ENCODE measurements at regions not wholly inside any gene's neighbourhood (a gene's known extent, or its start where the extent isn't known, plus 50 kb on each side); places are given as distances from the start of the nearest gene placed in this dataset.

GRCh38 chr2:236969767-236970655, 115.7 kb upstream of the COPS8 start:
- Histone ChIP-seq H3K4ac (replicated peaks; ENCODE audit: insufficient read length, low read depth, low read length) (no peak overlapping the region), H3K36me3 (ENCODE audit: control insufficient read depth in 2 of 4, insufficient read depth in 4 of 4, low read length in 3 of 4) (no peaks in the 10 kb centered on the region), H2AFZ (ENCODE audit: low read length) (no peak overlapping the region), H3K14ac (ENCODE audit: insufficient read length) (no peak overlapping the region), H4K8ac (ENCODE audit: extremely low read depth, insufficient read depth, low read length) (0 out of 2 replicates have a peak overlapping the region, but pooled peaks have one; percentile 15), H3K79me1 (ENCODE audit: low read depth, low read length) (no peaks in the 10 kb centered on the region), H3K4me3 (ENCODE audit: extremely low read depth in 1 of 4, insufficient read depth in 2 of 4, low read depth in 3 of 4, low read length in 4 of 4) (no peak overlapping the region), H3K9ac (replicated peaks in 1 of 4; ENCODE audit: extremely low read depth in 1 of 4, low read depth in 3 of 4, low read length in 3 of 4) (no peak overlapping the region), H3K4me2 (ENCODE audit: insufficient read depth in 1 of 2, low read depth in 2 of 2, low read length in 2 of 2) (no peak overlapping the region), H3K23ac (ENCODE audit: insufficient read length) (no peak overlapping the region), H3K27me3 (replicated peaks in 1 of 4; ENCODE audit: control insufficient read depth in 3 of 4, extremely low read depth in 1 of 4, insufficient read depth in 3 of 4, low read length in 3 of 4) (no peaks in the 10 kb centered on the region), H4K91ac (replicated peaks; ENCODE audit: insufficient read length, low read length) (no peak overlapping the region), H2BK12ac (ENCODE audit: low read depth, low read length) (no peak overlapping the region), H4K5ac (ENCODE audit: insufficient read length, low read depth, low read length) (no peak overlapping the region), H2AK5ac (ENCODE audit: low read depth, low read length) (no peak overlapping the region), H3K4me1 (replicated peaks in 1 of 4; ENCODE audit: control insufficient read depth in 3 of 4, insufficient read depth in 4 of 4, low read length in 3 of 4) (peaks cover 0 to 21% (median 10%) of the 10 kb centered on the region in 4 experiments; a peak in 5 of 7 replicates), H3K18ac (ENCODE audit: extremely low read depth, low read length) (no peak overlapping the region), H3K79me2 (ENCODE audit: control insufficient read depth in 1 of 2, insufficient read depth in 2 of 2, low read length in 2 of 2) (no peaks in the 10 kb centered on the region), H2BK20ac (ENCODE audit: low read length) (no peak overlapping the region; the same call in 1 of the 2 replicates), H3K23me2 (ENCODE audit: low read depth, low read length) (no peaks in the 10 kb centered on the region), H2BK120ac (replicated peaks; ENCODE audit: low read depth, low read length) (no peak overlapping the region), H3K56ac (replicated peaks; ENCODE audit: insufficient read length, low read depth, low read length) (no peak overlapping the region), H3K27ac (ENCODE audit: low read depth, low read length) (no peak overlapping the region), H2BK5ac (ENCODE audit: low read depth, low read length) (no peak overlapping the region), H2BK15ac (ENCODE audit: low read length) (no peak overlapping the region), H4K20me1 (replicated peaks in 1 of 2; ENCODE audit: control insufficient read depth in 1 of 2, insufficient read depth in 2 of 2, low read length in 2 of 2) (no peaks in the 10 kb centered on the region), H3K9me3 (ENCODE audit: insufficient read depth in 2 of 2, low read depth in 1 of 2, low read length in 1 of 2) (no peaks in the 10 kb centered on the region)
- WGBS, 2 experiments (ENCODE audit: extremely low coverage in 1 of 2, insufficient coverage in 1 of 2, insufficient read length in 1 of 2, insufficient replicate concordance in 2 of 2, low coverage in 1 of 2, low lambda C conversion rate in 2 of 2, missing lambda C conversion rate in 1 of 2), result 89% methylated on average over 17 of the region's 17 CpGs; no CpG with 5 or more reads in 1 of the 2 experiments
- DNase-seq (ENCODE audit: low read depth in 1 of 2, low spot score in 2 of 2), result no peak
- no peak for FAIRE-seq
- ChIA-PET POLR2A (ENCODE audit: partially characterized antibody) (no interaction called here), CTCF (ENCODE audit: partially characterized antibody) (interaction anchor here (1.4 kb wide), 1 partner anchor 661 kb away, joined by 4 read pairs; no protein-coding TSS in a partner anchor)
- no peak for TF ChIP-seq MAX (IDR thresholded peaks at IDR 0.05)
- TF ChIP-seq KDM5A (IDR thresholded peaks at IDR 0.05; ENCODE audit: low read length), result no peak

Data from H1 (cell line).